ENCODE measurements at regions not wholly inside any gene's neighbourhood (a gene's known extent, or its start where the extent isn't known, plus 50 kb on each side); places are given as distances from the start of the nearest gene placed in this dataset.

DNA sequence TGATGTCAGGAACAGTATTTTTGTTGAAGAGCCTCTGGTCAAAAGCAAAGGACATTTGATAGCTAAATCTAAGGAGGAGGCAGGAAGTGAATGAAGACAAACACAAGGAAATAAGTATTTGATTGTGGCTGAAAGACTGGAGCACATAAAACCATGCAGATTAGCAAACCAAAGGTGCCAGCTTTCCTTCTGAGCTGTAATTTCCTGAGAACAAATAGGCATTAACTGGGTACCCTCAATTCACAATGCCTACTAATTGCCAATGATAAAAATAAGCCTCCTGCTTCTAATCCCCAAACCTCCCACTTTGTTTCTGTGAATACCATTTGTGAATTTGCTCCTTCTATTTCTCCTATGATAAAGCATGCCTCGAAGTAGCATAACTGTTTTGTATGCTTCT is 1279.6 kb upstream of the USP15 start:
- no peak for TF ChIP-seq EZH2 (IDR thresholded peaks at IDR 0.05; ENCODE audit: low read depth)
- TF ChIP-seq CTCF (conservative IDR thresholded peaks at IDR 0.05): no peak
